ENCODE measurements at regions not wholly inside any gene's neighbourhood (a gene's known extent, or its start where the extent isn't known, plus 50 kb on each side); places are given as distances from the start of the nearest gene placed in this dataset.

DNA sequence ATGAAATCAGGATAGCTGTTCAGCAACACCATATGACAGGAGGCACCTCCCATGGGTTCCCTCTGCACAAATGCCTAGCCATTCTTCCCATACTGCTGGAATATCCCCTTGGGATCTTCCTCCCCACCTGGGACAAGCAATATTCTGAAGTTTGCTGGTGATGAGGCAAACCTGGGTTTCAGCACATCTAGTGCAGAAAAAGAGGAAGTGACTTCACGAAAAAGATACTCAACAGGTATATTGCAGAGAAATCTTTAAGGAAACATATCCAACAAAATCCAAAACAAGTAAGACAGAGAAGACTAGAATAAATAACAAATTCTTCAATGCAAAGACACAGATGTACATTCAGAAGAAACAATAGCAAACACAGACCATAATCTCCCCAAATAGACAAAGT is 1497.0 kb downstream of the PCDH9 start:
- H3K36me3 ChIP-seq, result no peaks in the 10 kb centered on the region
- no peak overlapping the region for H3K4me3 ChIP-seq
- TF ChIP-seq CTCF (IDR thresholded peaks at IDR 0.05; ENCODE audit: low read depth, low read length), result no peak
- H3K4me1 ChIP-seq (ENCODE audit: low read depth), result no peaks in the 10 kb centered on the region
- H3K27me3 ChIP-seq, result no peaks in the 10 kb centered on the region
- H3K27ac ChIP-seq, result no peak overlapping the region
- H3K9me3 ChIP-seq (ENCODE audit: low read depth), result no peaks in the 10 kb centered on the region
- DNase-seq (ENCODE audit: low read depth in 1 of 2, low spot score in 1 of 2), result no peak

GRCh38 chr13:65727070-65727469 is 1503.1 kb downstream of the PCDH9 start:
- Histone ChIP-seq H3K9me3 (ENCODE audit: low read depth) (no peaks in the 10 kb centered on the region), H3K36me3 (no peaks in the 10 kb centered on the region), H3K27ac (no peak overlapping the region), H3K4me1 (ENCODE audit: low read depth) (no peaks in the 10 kb centered on the region), H3K27me3 (no peaks in the 10 kb centered on the region), H3K4me3 (no peak overlapping the region)
- no peak for TF ChIP-seq CTCF (IDR thresholded peaks at IDR 0.05; ENCODE audit: low read depth, low read length)
- DNase-seq (ENCODE audit: low read depth in 1 of 2, low spot score in 1 of 2), result no peak

DNA sequence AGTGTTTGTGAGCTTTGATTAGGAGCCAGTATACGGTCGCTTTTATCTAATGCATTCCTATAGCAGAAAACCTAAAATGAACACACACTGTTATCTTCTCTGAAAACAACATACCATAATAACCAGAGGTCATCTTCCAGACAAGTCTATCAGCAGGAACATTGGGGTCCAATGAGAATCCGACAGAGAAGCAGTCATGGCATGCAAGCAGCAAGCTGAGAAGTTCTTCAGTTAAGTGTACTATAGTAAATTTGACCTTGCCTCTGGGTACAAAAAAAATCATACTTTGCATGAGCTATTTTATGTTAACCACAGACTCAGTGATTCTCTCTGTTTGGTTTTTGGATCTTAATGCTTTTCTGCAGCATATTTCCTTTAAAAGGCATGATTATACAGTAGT is 1505.1 kb downstream of the PCDH9 start:
- DNase-seq (ENCODE audit: low read depth in 1 of 2, low spot score in 1 of 2), result peak; percentile 24 to 75
- no peak overlapping the region for H3K27ac ChIP-seq
- no peaks in the 10 kb centered on the region for H3K4me1 ChIP-seq (ENCODE audit: low read depth)
- TF ChIP-seq CTCF (IDR thresholded peaks at IDR 0.05; ENCODE audit: low read depth, low read length), result no peak
- no peaks in the 10 kb centered on the region for H3K27me3 ChIP-seq
- no peaks in the 10 kb centered on the region for H3K9me3 ChIP-seq (ENCODE audit: low read depth)
- H3K36me3 ChIP-seq, result no peaks in the 10 kb centered on the region
- H3K4me3 ChIP-seq, result no peak overlapping the region

DNA sequence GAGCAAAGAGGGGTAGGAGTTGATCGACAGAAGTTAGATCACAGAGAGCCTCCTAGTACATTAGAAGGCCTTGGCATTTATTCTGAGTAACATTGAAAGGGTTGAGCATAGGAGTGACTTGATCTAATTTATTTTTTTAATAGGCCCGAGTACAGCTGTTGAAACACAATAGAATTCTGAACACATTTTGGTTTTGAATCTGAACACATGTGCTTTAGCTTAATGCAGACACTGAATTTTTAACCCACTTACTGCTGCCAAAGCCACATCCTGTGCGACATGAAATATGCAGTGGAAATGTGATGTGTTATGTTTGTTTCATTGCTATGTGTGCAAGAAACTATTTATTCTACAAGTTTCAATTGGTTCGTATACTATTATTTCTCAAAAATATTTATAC is 1505.9 kb downstream of the PCDH9 start:
- Histone ChIP-seq H3K4me3 (no peak overlapping the region), H3K27me3 (no peaks in the 10 kb centered on the region), H3K27ac (no peak overlapping the region), H3K36me3 (no peaks in the 10 kb centered on the region), H3K9me3 (ENCODE audit: low read depth) (no peaks in the 10 kb centered on the region), H3K4me1 (ENCODE audit: low read depth) (no peaks in the 10 kb centered on the region)
- no peak for TF ChIP-seq CTCF (IDR thresholded peaks at IDR 0.05; ENCODE audit: low read depth, low read length)
- peak in 1 of 2 donors; percentile 89 for DNase-seq (ENCODE audit: low read depth in 1 of 2, low spot score in 1 of 2)

DNA sequence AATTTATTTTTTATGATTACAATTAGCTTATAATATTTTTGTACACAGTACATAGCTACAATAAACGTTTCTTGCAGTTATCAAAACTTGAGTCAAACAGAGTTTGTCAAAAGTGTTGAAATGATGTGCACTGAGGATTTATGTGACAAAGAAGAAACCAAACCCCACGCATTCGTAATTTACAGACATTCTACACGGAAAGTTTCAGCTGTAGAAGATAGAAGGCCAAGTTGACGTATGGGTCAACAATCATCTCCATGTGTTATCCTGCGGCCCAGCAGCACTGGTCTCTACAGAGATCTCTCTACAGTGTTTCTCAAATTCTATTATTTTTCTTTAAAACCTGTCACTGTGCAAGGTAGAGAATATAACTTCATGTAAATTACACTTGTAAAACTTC is 1507.6 kb downstream of the PCDH9 start:
- H3K27ac ChIP-seq, result no peak overlapping the region
- H3K9me3 ChIP-seq (ENCODE audit: low read depth), result no peaks in the 10 kb centered on the region
- H3K4me1 ChIP-seq (ENCODE audit: low read depth), result no peaks in the 10 kb centered on the region
- TF ChIP-seq CTCF (IDR thresholded peaks at IDR 0.05; ENCODE audit: low read depth, low read length), result no peak
- no peaks in the 10 kb centered on the region for H3K27me3 ChIP-seq
- H3K36me3 ChIP-seq, result no peaks in the 10 kb centered on the region
- no peak overlapping the region for H3K4me3 ChIP-seq
- no peak for DNase-seq (ENCODE audit: low read depth in 1 of 2, low spot score in 1 of 2)

DNA sequence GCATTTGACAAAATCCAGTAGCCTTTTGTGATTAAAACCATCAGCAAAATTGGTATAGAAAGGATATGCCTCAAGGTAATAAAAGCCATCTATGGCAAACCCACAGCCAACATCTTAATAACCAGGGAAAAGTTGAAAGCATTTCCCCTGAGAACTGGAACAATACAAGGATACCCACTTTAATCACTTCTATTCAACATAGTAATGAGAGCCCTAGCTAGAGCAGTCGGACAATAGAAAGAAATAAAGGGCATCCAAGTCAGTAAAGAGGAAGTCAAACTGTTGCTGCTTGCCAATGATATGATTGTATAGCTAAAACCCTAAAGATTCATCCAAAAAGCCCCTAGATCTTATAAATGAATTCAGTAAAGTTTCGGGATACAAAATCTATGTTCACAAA is 1510.3 kb downstream of the PCDH9 start:
- Histone ChIP-seq H3K4me3 (no peak overlapping the region), H3K9me3 (ENCODE audit: low read depth) (no peaks in the 10 kb centered on the region)

More for the DNA sequence above, 1510.3 kb downstream of the PCDH9 start:
- no peak overlapping the region for H3K27ac ChIP-seq
- H3K4me1 ChIP-seq (ENCODE audit: low read depth), result no peaks in the 10 kb centered on the region
- no peak for DNase-seq (ENCODE audit: low read depth in 1 of 2, low spot score in 1 of 2)
- H3K27me3 ChIP-seq, result no peaks in the 10 kb centered on the region
- TF ChIP-seq CTCF (IDR thresholded peaks at IDR 0.05; ENCODE audit: low read depth, low read length), result no peak
- no peaks in the 10 kb centered on the region for H3K36me3 ChIP-seq
